ENCODE measurements at regions not wholly inside any gene's neighbourhood (a gene's known extent, or its start where the extent isn't known, plus 50 kb on each side); places are given as distances from the start of the nearest gene placed in this dataset.

DNA sequence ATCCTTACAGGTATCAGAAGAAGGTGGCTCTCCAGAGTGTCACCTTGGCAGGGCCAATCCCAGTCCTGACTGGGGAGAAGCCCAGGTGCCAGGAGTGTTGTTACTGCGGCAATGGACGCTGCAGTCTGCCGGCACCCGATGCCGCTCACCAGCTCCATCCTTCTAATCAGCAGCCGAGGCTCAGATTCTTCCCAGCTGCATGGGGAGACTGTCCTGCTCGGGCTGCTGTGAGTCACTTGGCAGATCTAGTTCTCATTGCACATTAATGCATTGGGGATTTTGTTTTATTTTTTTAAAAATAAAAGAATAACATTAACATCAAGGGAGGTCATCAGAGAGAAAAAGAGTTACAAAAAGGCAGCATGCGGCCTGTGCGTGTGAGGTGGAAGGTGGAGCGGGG is 115.8 kb downstream of the MTX3 start (continued):
- TF ChIP-seq, protein P1, sequence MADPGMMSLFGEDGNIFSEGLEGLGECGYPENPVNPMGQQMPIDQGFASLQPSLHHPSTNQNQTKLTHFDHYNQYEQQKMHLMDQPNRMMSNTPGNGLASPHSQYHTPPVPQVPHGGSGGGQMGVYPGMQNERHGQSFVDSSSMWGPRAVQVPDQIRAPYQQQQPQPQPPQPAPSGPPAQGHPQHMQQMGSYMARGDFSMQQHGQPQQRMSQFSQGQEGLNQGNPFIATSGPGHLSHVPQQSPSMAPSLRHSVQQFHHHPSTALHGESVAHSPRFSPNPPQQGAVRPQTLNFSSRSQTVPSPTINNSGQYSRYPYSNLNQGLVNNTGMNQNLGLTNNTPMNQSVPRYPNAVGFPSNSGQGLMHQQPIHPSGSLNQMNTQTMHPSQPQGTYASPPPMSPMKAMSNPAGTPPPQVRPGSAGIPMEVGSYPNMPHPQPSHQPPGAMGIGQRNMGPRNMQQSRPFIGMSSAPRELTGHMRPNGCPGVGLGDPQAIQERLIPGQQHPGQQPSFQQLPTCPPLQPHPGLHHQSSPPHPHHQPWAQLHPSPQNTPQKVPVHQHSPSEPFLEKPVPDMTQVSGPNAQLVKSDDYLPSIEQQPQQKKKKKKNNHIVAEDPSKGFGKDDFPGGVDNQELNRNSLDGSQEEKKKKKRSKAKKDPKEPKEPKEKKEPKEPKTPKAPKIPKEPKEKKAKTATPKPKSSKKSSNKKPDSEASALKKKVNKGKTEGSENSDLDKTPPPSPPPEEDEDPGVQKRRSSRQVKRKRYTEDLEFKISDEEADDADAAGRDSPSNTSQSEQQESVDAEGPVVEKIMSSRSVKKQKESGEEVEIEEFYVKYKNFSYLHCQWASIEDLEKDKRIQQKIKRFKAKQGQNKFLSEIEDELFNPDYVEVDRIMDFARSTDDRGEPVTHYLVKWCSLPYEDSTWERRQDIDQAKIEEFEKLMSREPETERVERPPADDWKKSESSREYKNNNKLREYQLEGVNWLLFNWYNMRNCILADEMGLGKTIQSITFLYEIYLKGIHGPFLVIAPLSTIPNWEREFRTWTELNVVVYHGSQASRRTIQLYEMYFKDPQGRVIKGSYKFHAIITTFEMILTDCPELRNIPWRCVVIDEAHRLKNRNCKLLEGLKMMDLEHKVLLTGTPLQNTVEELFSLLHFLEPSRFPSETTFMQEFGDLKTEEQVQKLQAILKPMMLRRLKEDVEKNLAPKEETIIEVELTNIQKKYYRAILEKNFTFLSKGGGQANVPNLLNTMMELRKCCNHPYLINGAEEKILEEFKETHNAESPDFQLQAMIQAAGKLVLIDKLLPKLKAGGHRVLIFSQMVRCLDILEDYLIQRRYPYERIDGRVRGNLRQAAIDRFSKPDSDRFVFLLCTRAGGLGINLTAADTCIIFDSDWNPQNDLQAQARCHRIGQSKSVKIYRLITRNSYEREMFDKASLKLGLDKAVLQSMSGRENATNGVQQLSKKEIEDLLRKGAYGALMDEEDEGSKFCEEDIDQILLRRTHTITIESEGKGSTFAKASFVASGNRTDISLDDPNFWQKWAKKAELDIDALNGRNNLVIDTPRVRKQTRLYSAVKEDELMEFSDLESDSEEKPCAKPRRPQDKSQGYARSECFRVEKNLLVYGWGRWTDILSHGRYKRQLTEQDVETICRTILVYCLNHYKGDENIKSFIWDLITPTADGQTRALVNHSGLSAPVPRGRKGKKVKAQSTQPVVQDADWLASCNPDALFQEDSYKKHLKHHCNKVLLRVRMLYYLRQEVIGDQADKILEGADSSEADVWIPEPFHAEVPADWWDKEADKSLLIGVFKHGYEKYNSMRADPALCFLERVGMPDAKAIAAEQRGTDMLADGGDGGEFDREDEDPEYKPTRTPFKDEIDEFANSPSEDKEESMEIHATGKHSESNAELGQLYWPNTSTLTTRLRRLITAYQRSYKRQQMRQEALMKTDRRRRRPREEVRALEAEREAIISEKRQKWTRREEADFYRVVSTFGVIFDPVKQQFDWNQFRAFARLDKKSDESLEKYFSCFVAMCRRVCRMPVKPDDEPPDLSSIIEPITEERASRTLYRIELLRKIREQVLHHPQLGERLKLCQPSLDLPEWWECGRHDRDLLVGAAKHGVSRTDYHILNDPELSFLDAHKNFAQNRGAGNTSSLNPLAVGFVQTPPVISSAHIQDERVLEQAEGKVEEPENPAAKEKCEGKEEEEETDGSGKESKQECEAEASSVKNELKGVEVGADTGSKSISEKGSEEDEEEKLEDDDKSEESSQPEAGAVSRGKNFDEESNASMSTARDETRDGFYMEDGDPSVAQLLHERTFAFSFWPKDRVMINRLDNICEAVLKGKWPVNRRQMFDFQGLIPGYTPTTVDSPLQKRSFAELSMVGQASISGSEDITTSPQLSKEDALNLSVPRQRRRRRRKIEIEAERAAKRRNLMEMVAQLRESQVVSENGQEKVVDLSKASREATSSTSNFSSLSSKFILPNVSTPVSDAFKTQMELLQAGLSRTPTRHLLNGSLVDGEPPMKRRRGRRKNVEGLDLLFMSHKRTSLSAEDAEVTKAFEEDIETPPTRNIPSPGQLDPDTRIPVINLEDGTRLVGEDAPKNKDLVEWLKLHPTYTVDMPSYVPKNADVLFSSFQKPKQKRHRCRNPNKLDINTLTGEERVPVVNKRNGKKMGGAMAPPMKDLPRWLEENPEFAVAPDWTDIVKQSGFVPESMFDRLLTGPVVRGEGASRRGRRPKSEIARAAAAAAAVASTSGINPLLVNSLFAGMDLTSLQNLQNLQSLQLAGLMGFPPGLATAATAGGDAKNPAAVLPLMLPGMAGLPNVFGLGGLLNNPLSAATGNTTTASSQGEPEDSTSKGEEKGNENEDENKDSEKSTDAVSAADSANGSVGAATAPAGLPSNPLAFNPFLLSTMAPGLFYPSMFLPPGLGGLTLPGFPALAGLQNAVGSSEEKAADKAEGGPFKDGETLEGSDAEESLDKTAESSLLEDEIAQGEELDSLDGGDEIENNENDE (IDR thresholded peaks at IDR 0.05; ENCODE audit: insufficient replicate concordance, low read length) = no peak
- TF ChIP-seq SIN3A (conservative IDR thresholded peaks at IDR 0.05 in 1 of 2, IDR thresholded peaks at IDR 0.05 in 1 of 2; ENCODE audit: low read depth in 1 of 2, low read length in 2 of 2) (no peak), FOSL1 (IDR thresholded peaks at IDR 0.05; ENCODE audit: insufficient read depth, low read depth, low read length) (no peak), JUN (IDR thresholded peaks at IDR 0.05; ENCODE audit: low read depth, low read length) (no peak), SP1 (IDR thresholded peaks at IDR 0.05; ENCODE audit: low read depth, low read length) (no peak), EZH2 (IDR thresholded peaks at IDR 0.05; ENCODE audit: low read depth, low read length, severe bottlenecking) (no peak), TAF1 (IDR thresholded peaks at IDR 0.05; ENCODE audit: low read depth, low read length) (no peak)
